ENCODE measurements at regions not wholly inside any gene's neighbourhood (a gene's known extent, or its start where the extent isn't known, plus 50 kb on each side); places are given as distances from the start of the nearest gene placed in this dataset.
A peak's percentile ranks its signal among the peaks of the same experiment; 100 is the strongest.
"Not testable (repeated sequence)": the region's sequence is repeated elsewhere in the genome, so short reads cannot be mapped to it uniquely, and the experiment has no call there.

GRCh38 chr3:193946945-193947344 lies 189.0 kb upstream of the HES1 start:
- Mint-ChIP-seq H3K27me3 (peaks cover 32% of the 10 kb centered on the region), H3K9me3 (no peaks in the 10 kb centered on the region), H3K27ac (no peak overlapping the region), H3K36me3 (ENCODE audit: low read depth) (no peaks in the 10 kb centered on the region), H3K4me1 (no peaks in the 10 kb centered on the region), H3K4me3 (no peak overlapping the region)
- DNase-seq (no peak), ATAC-seq (no peak)

GRCh38 chr3:193947596-193947995 lies 188.4 kb upstream of the HES1 start:
- H3K27me3 Mint-ChIP-seq, result peaks cover 32% of the 10 kb centered on the region
- DNase-seq, result no peak
- ATAC-seq, result no peak
- H3K27ac Mint-ChIP-seq, result no peak overlapping the region
- no peaks in the 10 kb centered on the region for H3K9me3 Mint-ChIP-seq
- no peaks in the 10 kb centered on the region for H3K4me1 Mint-ChIP-seq
- H3K36me3 Mint-ChIP-seq (ENCODE audit: low read depth), result no peaks in the 10 kb centered on the region
- no peak overlapping the region for H3K4me3 Mint-ChIP-seq

GRCh38 chr3:193948459-193948858 lies 187.5 kb upstream of the HES1 start:
- Mint-ChIP-seq H3K27me3 (peaks cover 33% of the 10 kb centered on the region), H3K36me3 (ENCODE audit: low read depth) (no peaks in the 10 kb centered on the region), H3K4me3 (no peak overlapping the region), H3K27ac (no peak overlapping the region), H3K9me3 (peaks cover under 1% of the 10 kb centered on the region), H3K4me1 (no peaks in the 10 kb centered on the region)
- no peak for DNase-seq
- no peak for ATAC-seq

GRCh38 chr3:193951859-193952258 lies 184.1 kb upstream of the HES1 start:
- H3K4me1 Mint-ChIP-seq, result no peaks in the 10 kb centered on the region
- no peak overlapping the region for H3K4me3 Mint-ChIP-seq
- peaks cover 3% of the 10 kb centered on the region for H3K36me3 Mint-ChIP-seq (ENCODE audit: low read depth)
- ATAC-seq (no peak), DNase-seq (no peak)
- peaks cover 27% of the 10 kb centered on the region for H3K9me3 Mint-ChIP-seq
- H3K27me3 Mint-ChIP-seq, result peaks cover 32% of the 10 kb centered on the region
- H3K27ac Mint-ChIP-seq, result no peak overlapping the region

GRCh38 chr3:193954752-193955151 lies 181.2 kb upstream of the HES1 start:
- peaks cover 33% of the 10 kb centered on the region for H3K27me3 Mint-ChIP-seq
- ATAC-seq, result no peak
- H3K4me3 Mint-ChIP-seq, result no peak overlapping the region

GRCh38 chr3:193955719-193956118 lies 180.2 kb upstream of the HES1 start:
- Mint-ChIP-seq H3K4me3 (no peak overlapping the region), H3K27me3 (peaks cover 40% of the 10 kb centered on the region), H3K36me3 (ENCODE audit: low read depth) (peaks cover 3% of the 10 kb centered on the region), H3K9me3 (peaks cover 27% of the 10 kb centered on the region), H3K27ac (no peak overlapping the region), H3K4me1 (no peaks in the 10 kb centered on the region)
- DNase-seq (no peak), ATAC-seq (no peak)

More at GRCh38 chr3:193954752-193955151, 181.2 kb upstream of the HES1 start:
- peaks cover 3% of the 10 kb centered on the region for H3K36me3 Mint-ChIP-seq (ENCODE audit: low read depth)
- H3K27ac Mint-ChIP-seq, result no peak overlapping the region
- peaks cover 27% of the 10 kb centered on the region for H3K9me3 Mint-ChIP-seq
- no peaks in the 10 kb centered on the region for H3K4me1 Mint-ChIP-seq
- no peak for DNase-seq

- H3K36me3 Mint-ChIP-seq (ENCODE audit: low read depth), result no peaks in the 10 kb centered on the region
- peaks cover 69% of the 10 kb centered on the region for H3K27me3 Mint-ChIP-seq
- peaks cover 21% of the 10 kb centered on the region for H3K4me1 Mint-ChIP-seq
- DNase-seq (no peak), ATAC-seq (no peak)
- H3K9me3 Mint-ChIP-seq, result peaks cover 12% of the 10 kb centered on the region
- no peak overlapping the region for H3K4me3 Mint-ChIP-seq
- H3K27ac Mint-ChIP-seq, result no peak overlapping the region
Measured at GRCh38 chr3:193959861-193960260, 176.1 kb upstream of the HES1 start.

GRCh38 chr3:193960487-193961274 lies 175.3 kb upstream of the HES1 start:
- DNase-seq (no peak), ATAC-seq (no peak)
- H3K27me3 Mint-ChIP-seq, result peaks cover 73% of the 10 kb centered on the region
- H3K4me3 Mint-ChIP-seq, result no peak overlapping the region
- peaks cover 7% of the 10 kb centered on the region for H3K9me3 Mint-ChIP-seq
- H3K27ac Mint-ChIP-seq, result no peak overlapping the region
- no peaks in the 10 kb centered on the region for H3K36me3 Mint-ChIP-seq (ENCODE audit: low read depth)
- H3K4me1 Mint-ChIP-seq, result peaks cover 21% of the 10 kb centered on the region

GRCh38 chr3:193962986-193963685 lies 172.8 kb upstream of the HES1 start:
- Mint-ChIP-seq H3K27ac (peak overlapping the region; percentile 69), H3K4me3 (no peak overlapping the region)

GRCh38 chr3:193963808-193964516 lies 172.0 kb upstream of the HES1 start:
- DNase-seq (no peak), ATAC-seq (peak; percentile 94)
- peak overlapping the region; percentile 19 for H3K4me3 Mint-ChIP-seq
- H3K4me1 Mint-ChIP-seq, result peaks cover 21% of the 10 kb centered on the region
- peaks cover 76% of the 10 kb centered on the region for H3K27me3 Mint-ChIP-seq
- H3K9me3 Mint-ChIP-seq, result no peaks in the 10 kb centered on the region
- peak overlapping the region; percentile 69 for H3K27ac Mint-ChIP-seq
- H3K36me3 Mint-ChIP-seq (ENCODE audit: low read depth), result no peaks in the 10 kb centered on the region

More at GRCh38 chr3:193962986-193963685, 172.8 kb upstream of the HES1 start:
- DNase-seq, result no peak
- peak; percentile 51 for ATAC-seq
- Mint-ChIP-seq H3K9me3 (no peaks in the 10 kb centered on the region), H3K27me3 (peaks cover 74% of the 10 kb centered on the region), H3K4me1 (peaks cover 21% of the 10 kb centered on the region), H3K36me3 (ENCODE audit: low read depth) (no peaks in the 10 kb centered on the region)

GRCh38 chr3:193964517-193964880 lies 171.4 kb upstream of the HES1 start:
- no peak overlapping the region for H3K27ac Mint-ChIP-seq
- ATAC-seq, result no peak

GRCh38 chr3:193968380-193968974 lies 167.5 kb upstream of the HES1 start:
- Mint-ChIP-seq H3K9me3 (no peaks in the 10 kb centered on the region), H3K27me3 (peaks cover 61% of the 10 kb centered on the region), H3K4me1 (peaks cover 33% of the 10 kb centered on the region), H3K36me3 (ENCODE audit: low read depth) (no peaks in the 10 kb centered on the region), H3K27ac (no peak overlapping the region), H3K4me3 (no peak overlapping the region)
- DNase-seq (no peak), ATAC-seq (no peak)

More at GRCh38 chr3:193964517-193964880, 171.4 kb upstream of the HES1 start:
- DNase-seq, result no peak
- H3K4me3 Mint-ChIP-seq, result no peak overlapping the region
- H3K36me3 Mint-ChIP-seq (ENCODE audit: low read depth), result no peaks in the 10 kb centered on the region
- H3K4me1 Mint-ChIP-seq, result peaks cover 21% of the 10 kb centered on the region
- no peaks in the 10 kb centered on the region for H3K9me3 Mint-ChIP-seq
- peaks cover 74% of the 10 kb centered on the region for H3K27me3 Mint-ChIP-seq

- DNase-seq, result peak; percentile 36
- H3K4me1 Mint-ChIP-seq, result peaks cover 20% of the 10 kb centered on the region
- H3K27me3 Mint-ChIP-seq, result peaks cover 60% of the 10 kb centered on the region
- not testable (repeated sequence) for H3K36me3 Mint-ChIP-seq (ENCODE audit: low read depth); ATAC-seq; H3K27ac Mint-ChIP-seq; H3K9me3 Mint-ChIP-seq
- H3K4me3 Mint-ChIP-seq, result peak overlapping the region; percentile 25
Measured at GRCh38 chr3:193970131-193970772, 165.7 kb upstream of the HES1 start.

GRCh38 chr3:193970773-193971206 lies 165.2 kb upstream of the HES1 start:
- DNase-seq (no peak), ATAC-seq (peak; percentile 33)
- Mint-ChIP-seq H3K36me3 (ENCODE audit: low read depth) (no peaks in the 10 kb centered on the region), H3K4me3 (peak overlapping the region; percentile 25), H3K27me3 (peaks cover 60% of the 10 kb centered on the region), H3K9me3 (no peaks in the 10 kb centered on the region), H3K27ac (no peak overlapping the region), H3K4me1 (peaks cover 20% of the 10 kb centered on the region)
